LNCaP clone FGC (cell line): ENCODE measurements at regions not wholly inside any gene's neighbourhood (a gene's known extent, or its start where the extent isn't known, plus 50 kb on each side); places are given as distances from the start of the nearest gene placed in this dataset.

ENCODE experiments used
- DNase-seq: peaks from one replicate; pipeline ENCODE4 v3.0.0-alpha.2; 2011; ENCODE audit warnings: low read depth
- H3K4me3 ChIP-seq: 2 replicates; pipeline ENCODE4 v1.5.1; 2011; ENCODE audit warnings: mild to moderate bottlenecking, low read depth, low read length, control low read depth
- TF ChIP-seq, protein P1 (sequence below): IDR thresholded peaks from 2 replicates; pipeline ENCODE4 v1.5.1; 2012; ENCODE audit warnings: mild to moderate bottlenecking; ENCODE audit not compliant: control insufficient read depth, insufficient read depth; ENCODE audit errors: extremely low read depth

GRCh38 chr6:85273870-85274269 lies 176.0 kb upstream of the NT5E start:
- no peak for DNase-seq
- TF ChIP-seq, protein P1, sequence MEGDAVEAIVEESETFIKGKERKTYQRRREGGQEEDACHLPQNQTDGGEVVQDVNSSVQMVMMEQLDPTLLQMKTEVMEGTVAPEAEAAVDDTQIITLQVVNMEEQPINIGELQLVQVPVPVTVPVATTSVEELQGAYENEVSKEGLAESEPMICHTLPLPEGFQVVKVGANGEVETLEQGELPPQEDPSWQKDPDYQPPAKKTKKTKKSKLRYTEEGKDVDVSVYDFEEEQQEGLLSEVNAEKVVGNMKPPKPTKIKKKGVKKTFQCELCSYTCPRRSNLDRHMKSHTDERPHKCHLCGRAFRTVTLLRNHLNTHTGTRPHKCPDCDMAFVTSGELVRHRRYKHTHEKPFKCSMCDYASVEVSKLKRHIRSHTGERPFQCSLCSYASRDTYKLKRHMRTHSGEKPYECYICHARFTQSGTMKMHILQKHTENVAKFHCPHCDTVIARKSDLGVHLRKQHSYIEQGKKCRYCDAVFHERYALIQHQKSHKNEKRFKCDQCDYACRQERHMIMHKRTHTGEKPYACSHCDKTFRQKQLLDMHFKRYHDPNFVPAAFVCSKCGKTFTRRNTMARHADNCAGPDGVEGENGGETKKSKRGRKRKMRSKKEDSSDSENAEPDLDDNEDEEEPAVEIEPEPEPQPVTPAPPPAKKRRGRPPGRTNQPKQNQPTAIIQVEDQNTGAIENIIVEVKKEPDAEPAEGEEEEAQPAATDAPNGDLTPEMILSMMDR = no peak

DNA sequence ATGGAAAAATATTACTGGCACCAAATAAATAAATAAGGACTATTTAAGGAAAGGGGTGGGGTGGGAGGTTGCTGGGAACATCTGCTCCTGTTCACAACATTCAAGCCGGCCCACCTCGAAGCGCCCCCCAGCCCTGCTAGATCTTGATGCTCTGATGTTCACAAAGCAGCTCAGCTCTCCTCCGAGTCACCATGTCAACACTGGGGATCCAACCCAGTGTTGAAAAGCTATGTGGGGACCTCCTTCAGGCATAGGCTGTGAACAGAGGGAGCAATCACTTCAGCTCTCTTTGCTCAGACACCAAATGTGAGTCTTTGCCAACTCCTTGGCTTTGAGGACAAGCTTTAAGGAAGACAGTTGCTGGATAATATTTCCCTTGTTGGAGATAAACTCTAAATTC lies 176.8 kb upstream of the NT5E start:
- DNase-seq = no peak
- no peak overlapping the region for H3K4me3 ChIP-seq
- TF ChIP-seq, protein P1 = no peak

More at GRCh38 chr6:85273870-85274269, 176.0 kb upstream of the NT5E start:
- no peak overlapping the region for H3K4me3 ChIP-seq

GRCh38 chr6:85272592-85272991 lies 177.3 kb upstream of the NT5E start:
- TF ChIP-seq, protein P1 = no peak
- H3K4me3 ChIP-seq = no peak overlapping the region
- DNase-seq = no peak

GRCh38 chr6:85262621-85263020 lies 187.3 kb upstream of the NT5E start:
- DNase-seq = no peak
- no peak overlapping the region for H3K4me3 ChIP-seq
- TF ChIP-seq, protein P1 = no peak

DNA sequence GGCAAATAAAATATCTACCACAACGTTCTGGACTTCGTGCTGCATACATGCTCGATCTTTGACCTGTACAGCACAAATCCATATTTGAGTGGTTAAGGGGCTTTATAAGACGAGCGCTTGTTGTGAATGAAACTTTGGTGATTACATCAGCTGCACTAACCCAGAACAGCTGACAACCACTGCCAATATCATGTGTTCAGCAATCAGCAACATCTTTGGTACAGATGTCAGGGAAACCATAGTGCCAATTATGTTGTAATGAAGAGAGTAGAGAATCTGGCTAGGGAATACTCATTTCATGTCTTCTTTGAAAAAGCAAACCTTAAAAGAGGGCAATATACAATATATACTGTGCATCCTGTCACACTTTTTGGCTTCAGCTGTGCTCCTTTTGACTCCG lies 188.6 kb upstream of the NT5E start:
- TF ChIP-seq, protein P1 = no peak
- H3K4me3 ChIP-seq = no peak overlapping the region
- DNase-seq = no peak

GRCh38 chr6:85255661-85256060 lies 194.2 kb upstream of the NT5E start:
- no peak for DNase-seq
- H3K4me3 ChIP-seq = no peak overlapping the region
- TF ChIP-seq, protein P1 = no peak

GRCh38 chr6:85252552-85252951 lies 197.3 kb upstream of the NT5E start:
- TF ChIP-seq, protein P1 = no peak
- DNase-seq = no peak
- H3K4me3 ChIP-seq = no peak overlapping the region
